HCT116 (cell line): ENCODE measurements at regions not wholly inside any gene's neighbourhood (a gene's known extent, or its start where the extent isn't known, plus 50 kb on each side); places are given as distances from the start of the nearest gene placed in this dataset.

ENCODE experiments used
- ATAC-seq: fragments of 200-7000 bp; cut with Tn5 transposase; 2 replicates; pipeline ENCODE4 v1.9.1; 2020; ENCODE audit warnings: mild to moderate bottlenecking, moderate library complexity
- BruUV-seq: library from RNA; stranded (reverse); fragments of 400-500 nt; replicated peaks from 2 replicates; lab custom pipeline; 2021; lab: Mats Ljungman, UMichigan
- CTCF ChIA-PET: fragments of 300-600 bp; sonication (Branson Sonifier 250); formaldehyde crosslinking; loops from one replicate; lab custom pipeline; 2021; ENCODE audit warnings: antibody characterized with exemption; lab: Charles Lee
- POLR2A ChIA-PET: fragments of 300-600, 350-600 bp; sonication (Branson Sonifier 250); formaldehyde crosslinking; loops from one replicate; lab custom pipeline; 2021; ENCODE audit warnings: antibody characterized with exemption; lab: Charles Lee
- RAD21 ChIA-PET, 2 experiments: fragments of 300-600 bp; sonication (Branson Sonifier 250); formaldehyde crosslinking; loops; one replicate each; lab custom pipeline; 2023; ENCODE audit warnings: low total read pairs in 2 of 2; ENCODE audit not compliant: uncharacterized antibody in 2 of 2, unreplicated experiment in 2 of 2, low non-redundant PET in 1 of 2; lab: Charles Lee
- DNase-seq: peaks from one replicate; pipeline ENCODE4 v3.0.0-alpha.2; 2010; ENCODE audit warnings: low read depth, low spot score
- H2AFZ ChIP-seq: fragments of 200-600 bp; shearing (Covaris generic), sonication (generic); 2 replicates; pipeline ENCODE4 v1.6.1; 2017; ENCODE audit warnings: low read depth, mixed run types, mixed read lengths, antibody characterized with exemption, low read length; ENCODE audit not compliant: poor library complexity, severe bottlenecking
- H3K27ac ChIP-seq: 2 replicates; pipeline ENCODE4 v1.5.1; 2012; ENCODE audit warnings: low read depth, low read length
- H3K27me3 ChIP-seq: fragments of 200-600 bp; sonication (generic); 2 replicates; pipeline ENCODE4 v1.6.1; 2016; ENCODE audit warnings: mixed run types, low read length, mixed read lengths; ENCODE audit not compliant: insufficient read depth
- H3K36me3 ChIP-seq, 2 experiments: fragments of 200-500 bp in 1 of 2; fragments of 200-600 bp in 1 of 2; sonication (Bioruptor generic) in 1 of 2; sonication (generic) in 1 of 2; 2 replicates each; pipeline versions ENCODE4 v1.5.1 to v1.6.1; 2014 to 2016; ENCODE audit warnings: low read length in 2 of 2, inconsistent platforms in 1 of 2, mixed read lengths in 1 of 2, mixed run types in 1 of 2; ENCODE audit not compliant: insufficient read depth in 2 of 2, control insufficient read depth in 1 of 2
- H3K4me1 ChIP-seq, 2 experiments: fragments of 200-600 bp in 1 of 2; sonication (generic) in 1 of 2; 2 replicates each; pipeline versions ENCODE4 v1.5.1 to v1.6.1; 2012 to 2017; ENCODE audit warnings: low read length in 2 of 2, inconsistent platforms in 1 of 2, mild to moderate bottlenecking in 1 of 2, mixed read lengths in 1 of 2, mixed run types in 1 of 2, moderate library complexity in 1 of 2; ENCODE audit not compliant: insufficient read depth in 2 of 2, control insufficient read depth in 1 of 2
- H3K4me2 ChIP-seq: fragments of 200-600 bp; sonication (generic); 2 replicates; pipeline ENCODE4 v1.6.1; 2017; ENCODE audit warnings: mixed run types, low read length, mixed read lengths
- H3K4me3 ChIP-seq, 2 experiments: fragments of 200-600 bp in 1 of 2; sonication (generic) in 1 of 2; replicated peaks in 1 of 2; 2 replicates each; pipeline ENCODE4 v1.5.1; 2011 to 2016; ENCODE audit warnings: low read length in 2 of 2, control low read depth in 1 of 2, low read depth in 1 of 2, mild to moderate bottlenecking in 1 of 2, mixed read lengths in 1 of 2, mixed run types in 1 of 2
- H3K79me2 ChIP-seq: fragments of 200-600 bp; sonication (generic); 2 replicates; pipeline ENCODE4 v1.6.1; 2017; ENCODE audit warnings: mild to moderate bottlenecking, mixed run types, low read length, moderate library complexity, mixed read lengths; ENCODE audit not compliant: insufficient read depth
- H3K9ac ChIP-seq: fragments of 200-600 bp; sonication (generic); 2 replicates; pipeline ENCODE4 v1.6.1; 2016; ENCODE audit warnings: low read length, mixed read lengths
- H3K9me2 ChIP-seq: fragments of 200-600 bp; sonication (generic), shearing (Covaris generic); 2 replicates; pipeline ENCODE4 v1.6.1; 2017; ENCODE audit warnings: mixed run types, mild to moderate bottlenecking, moderate library complexity; ENCODE audit not compliant: insufficient read depth
- H3K9me3 ChIP-seq, 2 experiments: fragments of 200-500 bp in 1 of 2; fragments of 200-600 bp in 1 of 2; sonication (Bioruptor generic) in 1 of 2; sonication (generic) in 1 of 2; 2 replicates each; pipeline ENCODE4 v1.6.1; 2014 to 2017; ENCODE audit warnings: low read length in 2 of 2, mixed read lengths in 2 of 2, inconsistent platforms in 1 of 2, low read depth in 1 of 2, mild to moderate bottlenecking in 1 of 2, mixed run types in 1 of 2, moderate library complexity in 1 of 2; ENCODE audit not compliant: control insufficient read depth in 1 of 2, insufficient read depth in 1 of 2
- H4K20me1 ChIP-seq: fragments of 200-600 bp; sonication (generic), shearing (Covaris generic); 2 replicates; pipeline ENCODE4 v1.6.1; 2017; ENCODE audit warnings: mixed run types, mild to moderate bottlenecking, moderate library complexity; ENCODE audit not compliant: insufficient read depth
- CBX3 ChIP-seq: IDR thresholded peaks from 2 replicates; pipeline ENCODE4 v1.6.1; 2012; ENCODE audit warnings: low read depth
- EGR1 ChIP-seq: IDR thresholded peaks from 2 replicates; pipeline ENCODE4 v1.6.1; 2012; ENCODE audit warnings: low read depth
- ELF1 ChIP-seq: IDR thresholded peaks from 2 replicates; pipeline ENCODE4 v1.6.1; 2012; ENCODE audit warnings: low read depth, borderline replicate concordance
- EZH2 ChIP-seq: fragments of 200-600 bp; sonication (generic); IDR thresholded peaks from 2 replicates; pipeline ENCODE4 v1.6.1; 2017; ENCODE audit warnings: antibody characterized with exemption, mixed run types
- EZH2phosphoT487 ChIP-seq: fragments of 200-600 bp; IDR thresholded peaks from 2 replicates; pipeline ENCODE4 v1.6.1; 2018; ENCODE audit warnings: antibody characterized with exemption, borderline replicate concordance
- JUND ChIP-seq: IDR thresholded peaks from 2 replicates; pipeline ENCODE4 v1.6.1; 2012
- POLR2A ChIP-seq: IDR thresholded peaks from 2 replicates; pipeline ENCODE4 v1.7.0; 2011; ENCODE audit warnings: borderline replicate concordance; ENCODE audit not compliant: insufficient read depth, insufficient read length; ENCODE audit errors: extremely low read depth
- RAD21 ChIP-seq: IDR thresholded peaks from 2 replicates; pipeline ENCODE4 v1.6.1; 2012; ENCODE audit warnings: low read depth, mild to moderate bottlenecking
- TCF7L2 ChIP-seq: IDR thresholded peaks from 2 replicates; pipeline ENCODE4 v1.7.0; 2011; ENCODE audit warnings: borderline replicate concordance, inconsistent platforms; ENCODE audit not compliant: insufficient read depth, insufficient read length; ENCODE audit errors: extremely low read depth
- ZFX ChIP-seq: fragments of 450-650 bp; IDR thresholded peaks from 2 replicates; pipeline ENCODE4 v1.6.1; 2017
- intact Hi-C: fragments of 100-400 bp; cut with micrococcal nuclease; formaldehyde crosslinking; loops from 2 replicates; pipeline ENCODE4 v1.10.0; 2022
- TF ChIP-seq, protein P1 (sequence below): IDR thresholded peaks from 2 replicates; pipeline ENCODE4 v1.6.1; 2011; ENCODE audit warnings: mild to moderate bottlenecking, low read length, moderate library complexity; ENCODE audit not compliant: insufficient replicate concordance; ENCODE audit errors: extremely low read depth
- TF ChIP-seq, protein P2 (sequence below), 3 experiments: fragments of 200-600 bp in 1 of 3; sonication (generic) in 1 of 3; IDR thresholded peaks in 2 of 3; conservative IDR thresholded peaks in 1 of 3; 2 replicates each; pipeline ENCODE4 v1.5.1; 2012 to 2017; ENCODE audit warnings: low read depth in 2 of 3, low read length in 2 of 3, antibody characterized with exemption in 1 of 3, borderline replicate concordance in 1 of 3, control low read depth in 1 of 3, mild to moderate bottlenecking in 1 of 3, mixed read lengths in 1 of 3, mixed run types in 1 of 3, moderate library complexity in 1 of 3; ENCODE audit not compliant: insufficient read depth in 1 of 3

DNA sequence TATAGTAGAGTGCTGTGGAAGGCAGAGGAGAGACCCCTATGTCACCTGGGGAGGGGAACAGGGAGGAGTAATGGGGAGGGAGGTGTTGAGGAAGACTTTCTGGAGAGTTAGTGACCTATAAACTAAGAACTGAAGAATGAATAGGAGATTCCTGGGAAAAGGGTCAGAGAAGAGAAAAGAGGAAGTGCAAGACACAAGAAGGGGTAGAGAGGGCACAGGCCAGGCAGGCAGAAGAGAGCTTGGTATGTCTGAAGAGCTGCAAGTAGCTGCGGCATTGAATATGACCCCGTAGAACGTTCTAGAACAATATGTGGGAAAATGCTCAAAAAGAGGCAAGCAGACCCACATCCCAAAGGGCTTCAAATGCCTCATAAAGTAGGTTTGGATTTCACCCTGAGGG, 361.2 kb downstream of the PRDM2 start:
- DNase-seq (no peak), ATAC-seq (no peak)
- no peak overlapping the region for H3K4me3 ChIP-seq
- no peak overlapping the region for H3K4me2 ChIP-seq
- no peaks in the 10 kb centered on the region; the same call in 1 of the 2 replicates for H3K27me3 ChIP-seq
- no peak overlapping the region for H2AFZ ChIP-seq
- H4K20me1 ChIP-seq = no peaks in the 10 kb centered on the region
- H3K79me2 ChIP-seq = no peaks in the 10 kb centered on the region
- BruUV-seq = no TSS peak
- no peaks in the 10 kb centered on the region for H3K9me2 ChIP-seq
- peaks cover 0 to under 1% of the 10 kb centered on the region in 2 experiments; a peak in 1 of 4 replicates for H3K4me1 ChIP-seq
- intact Hi-C loops = no loop called here
- H3K27ac ChIP-seq = no peak overlapping the region
- no peaks in the 10 kb centered on the region for H3K9me3 ChIP-seq
- TF ChIP-seq, protein P1, sequence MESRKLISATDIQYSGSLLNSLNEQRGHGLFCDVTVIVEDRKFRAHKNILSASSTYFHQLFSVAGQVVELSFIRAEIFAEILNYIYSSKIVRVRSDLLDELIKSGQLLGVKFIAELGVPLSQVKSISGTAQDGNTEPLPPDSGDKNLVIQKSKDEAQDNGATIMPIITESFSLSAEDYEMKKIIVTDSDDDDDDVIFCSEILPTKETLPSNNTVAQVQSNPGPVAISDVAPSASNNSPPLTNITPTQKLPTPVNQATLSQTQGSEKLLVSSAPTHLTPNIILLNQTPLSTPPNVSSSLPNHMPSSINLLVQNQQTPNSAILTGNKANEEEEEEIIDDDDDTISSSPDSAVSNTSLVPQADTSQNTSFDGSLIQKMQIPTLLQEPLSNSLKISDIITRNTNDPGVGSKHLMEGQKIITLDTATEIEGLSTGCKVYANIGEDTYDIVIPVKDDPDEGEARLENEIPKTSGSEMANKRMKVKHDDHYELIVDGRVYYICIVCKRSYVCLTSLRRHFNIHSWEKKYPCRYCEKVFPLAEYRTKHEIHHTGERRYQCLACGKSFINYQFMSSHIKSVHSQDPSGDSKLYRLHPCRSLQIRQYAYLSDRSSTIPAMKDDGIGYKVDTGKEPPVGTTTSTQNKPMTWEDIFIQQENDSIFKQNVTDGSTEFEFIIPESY = no peak
- TF ChIP-seq, all 23 proteins: peak for 0
- RAD21 ChIA-PET = no interaction called here
- H3K9ac ChIP-seq = no peak overlapping the region
- CTCF ChIA-PET = no interaction called here
- H3K36me3 ChIP-seq = no peaks in the 10 kb centered on the region
- POLR2A ChIA-PET = no interaction called here

DNA sequence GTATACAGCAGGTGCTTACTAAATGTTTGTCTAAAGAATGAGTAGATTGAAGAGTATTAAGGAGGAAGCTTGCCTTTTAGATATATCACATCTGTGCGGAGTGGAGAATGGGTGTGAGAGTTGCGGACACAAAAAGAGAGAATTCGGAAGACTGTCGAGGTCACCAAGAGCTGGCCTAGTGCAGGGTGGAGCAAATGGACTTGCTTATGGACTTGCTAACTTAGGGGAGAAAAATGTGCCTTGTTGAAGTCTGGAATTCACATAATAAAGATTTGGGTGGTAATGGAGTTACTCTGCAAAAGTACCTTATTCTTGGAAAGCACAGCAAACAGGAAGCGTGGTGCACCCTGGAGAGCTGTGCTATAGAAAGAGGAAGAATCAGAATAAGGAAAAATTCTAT, 361.7 kb downstream of the PRDM2 start:
- ChIA-PET RAD21 (no interaction called here), POLR2A (no interaction called here)
- no peaks in the 10 kb centered on the region for H4K20me1 ChIP-seq

More for the DNA sequence above, 361.7 kb downstream of the PRDM2 start:
- Histone ChIP-seq H3K36me3 (no peaks in the 10 kb centered on the region), H3K9me3 (no peaks in the 10 kb centered on the region), H2AFZ (no peak overlapping the region), H3K9me2 (no peaks in the 10 kb centered on the region), H3K4me3 (no peak overlapping the region), H3K79me2 (no peaks in the 10 kb centered on the region), H3K4me2 (no peak overlapping the region), H3K4me1 (no peaks in the 10 kb centered on the region), H3K9ac (no peak overlapping the region), H3K27ac (no peak overlapping the region), H3K27me3 (no peaks in the 10 kb centered on the region; the same call in 1 of the 2 replicates)
- no TSS peak for BruUV-seq
- intact Hi-C loops = no loop called here
- ATAC-seq (no peak), DNase-seq (no peak)
- CTCF ChIA-PET = no interaction called here
- TF ChIP-seq TCF7L2 (no peak), CBX3 (no peak), ZFX (no peak), POLR2A (no peak), EGR1 (no peak), EZH2phosphoT487 (no peak), ELF1 (no peak), JUND (no peak), EZH2 (no peak), RAD21 (no peak)
- TF ChIP-seq, protein P1 = no peak
- TF ChIP-seq, protein P2, sequence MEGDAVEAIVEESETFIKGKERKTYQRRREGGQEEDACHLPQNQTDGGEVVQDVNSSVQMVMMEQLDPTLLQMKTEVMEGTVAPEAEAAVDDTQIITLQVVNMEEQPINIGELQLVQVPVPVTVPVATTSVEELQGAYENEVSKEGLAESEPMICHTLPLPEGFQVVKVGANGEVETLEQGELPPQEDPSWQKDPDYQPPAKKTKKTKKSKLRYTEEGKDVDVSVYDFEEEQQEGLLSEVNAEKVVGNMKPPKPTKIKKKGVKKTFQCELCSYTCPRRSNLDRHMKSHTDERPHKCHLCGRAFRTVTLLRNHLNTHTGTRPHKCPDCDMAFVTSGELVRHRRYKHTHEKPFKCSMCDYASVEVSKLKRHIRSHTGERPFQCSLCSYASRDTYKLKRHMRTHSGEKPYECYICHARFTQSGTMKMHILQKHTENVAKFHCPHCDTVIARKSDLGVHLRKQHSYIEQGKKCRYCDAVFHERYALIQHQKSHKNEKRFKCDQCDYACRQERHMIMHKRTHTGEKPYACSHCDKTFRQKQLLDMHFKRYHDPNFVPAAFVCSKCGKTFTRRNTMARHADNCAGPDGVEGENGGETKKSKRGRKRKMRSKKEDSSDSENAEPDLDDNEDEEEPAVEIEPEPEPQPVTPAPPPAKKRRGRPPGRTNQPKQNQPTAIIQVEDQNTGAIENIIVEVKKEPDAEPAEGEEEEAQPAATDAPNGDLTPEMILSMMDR (IDR thresholded peaks at IDR 0.05 in 2 of 3, conservative IDR thresholded peaks at IDR 0.05 in 1 of 3; ENCODE audit: borderline replicate concordance in 1 of 3, insufficient read depth in 1 of 3, low read depth in 2 of 3, low read length in 2 of 3) = no peak
